SU-DHL-6 (cell line): ENCODE measurements at regions not wholly inside any gene's neighbourhood (a gene's known extent, or its start where the extent isn't known, plus 50 kb on each side); places are given as distances from the start of the nearest gene placed in this dataset.
"Not testable (repeated sequence)": the region's sequence is repeated elsewhere in the genome, so short reads cannot be mapped to it uniquely, and the experiment has no call there.

Source experiments
- H2AFZ ChIP-seq: fragments of 200-600 bp; sonication (generic); 2 replicates; pipeline ENCODE4 v1.6.1; 2014; ENCODE audit warnings: low read depth, mild to moderate bottlenecking, moderate library complexity, mixed read lengths, antibody characterized with exemption, low read length; ENCODE audit not compliant: severe bottlenecking
- H3F3A ChIP-seq: fragments of 200-600 bp; shearing (Covaris generic); 2 replicates; pipeline ENCODE4 v1.6.0; 2016; ENCODE audit warnings: antibody characterized with exemption, mild to moderate bottlenecking; ENCODE audit not compliant: insufficient read depth
- H3K27ac ChIP-seq: fragments of 200-600 bp; sonication (generic); 2 replicates; pipeline ENCODE4 v1.5.1; 2016; ENCODE audit warnings: low read depth, mild to moderate bottlenecking, low read length, moderate library complexity, mixed read lengths
- H3K27me3 ChIP-seq: fragments of 200-600 bp; sonication (generic), shearing (Covaris generic); 2 replicates; pipeline ENCODE4 v1.6.0; 2014; ENCODE audit warnings: mild to moderate bottlenecking, low read length
- H3K36me3 ChIP-seq: fragments of 200-600 bp; sonication (generic); 2 replicates; pipeline ENCODE4 v1.6.1; 2014; ENCODE audit warnings: mild to moderate bottlenecking, low read length, mixed read lengths
- H3K4me2 ChIP-seq: fragments of 300-600, 200-600 bp; shearing (Covaris generic), sonication (generic); 2 replicates; pipeline ENCODE4 v1.6.0; 2014; ENCODE audit warnings: low read length, low read depth, mild to moderate bottlenecking; ENCODE audit not compliant: poor library complexity, severe bottlenecking
- H3K4me3 ChIP-seq: fragments of 200-600 bp; sonication (generic); 2 replicates; pipeline ENCODE4 v1.5.1; 2014; ENCODE audit warnings: antibody characterized with exemption, low read length, mild to moderate bottlenecking, mixed read lengths; ENCODE audit not compliant: insufficient read depth, poor library complexity, severe bottlenecking
- H3K79me2 ChIP-seq: fragments of 200-600 bp; sonication (generic); 2 replicates; pipeline ENCODE4 v1.6.1; 2014; ENCODE audit warnings: mild to moderate bottlenecking, low read length, moderate library complexity; ENCODE audit not compliant: insufficient read depth
- H3K9ac ChIP-seq: fragments of 200-600 bp; sonication (generic); 2 replicates; pipeline ENCODE4 v1.7.0; 2014; ENCODE audit warnings: mild to moderate bottlenecking, low read length
- H3K9me2 ChIP-seq: fragments of 200-600 bp; sonication (generic); replicated peaks from 2 replicates; pipeline ENCODE4 v1.6.1; 2014; ENCODE audit warnings: low read length; ENCODE audit not compliant: insufficient read depth
- H3K9me3 ChIP-seq: fragments of 200-600 bp; sonication (generic); 2 replicates; pipeline ENCODE4 v1.6.1; 2014; ENCODE audit warnings: low read length, mixed read lengths; ENCODE audit not compliant: insufficient read depth
- H4K20me1 ChIP-seq: fragments of 200-600 bp; sonication (generic); 2 replicates; pipeline ENCODE4 v1.6.1; 2014; ENCODE audit warnings: low read depth, mild to moderate bottlenecking, antibody characterized with exemption, low read length, moderate library complexity, mixed read lengths
- EZH2phosphoT487 ChIP-seq: fragments of 200-600 bp; sonication (generic), shearing (Covaris generic); conservative IDR thresholded peaks from 2 replicates; pipeline ENCODE4 v1.6.1; 2018; ENCODE audit warnings: mild to moderate bottlenecking, antibody characterized with exemption, low read length, moderate library complexity, mixed read lengths
- TF ChIP-seq, protein P1 (sequence below): fragments of 200-600 bp; sonication (generic); IDR thresholded peaks from one replicate; pipeline ENCODE4 v1.5.1; 2017; ENCODE audit warnings: antibody characterized with exemption, mild to moderate bottlenecking, low read length, moderate library complexity; ENCODE audit not compliant: insufficient read depth, poor library complexity, severe bottlenecking

DNA sequence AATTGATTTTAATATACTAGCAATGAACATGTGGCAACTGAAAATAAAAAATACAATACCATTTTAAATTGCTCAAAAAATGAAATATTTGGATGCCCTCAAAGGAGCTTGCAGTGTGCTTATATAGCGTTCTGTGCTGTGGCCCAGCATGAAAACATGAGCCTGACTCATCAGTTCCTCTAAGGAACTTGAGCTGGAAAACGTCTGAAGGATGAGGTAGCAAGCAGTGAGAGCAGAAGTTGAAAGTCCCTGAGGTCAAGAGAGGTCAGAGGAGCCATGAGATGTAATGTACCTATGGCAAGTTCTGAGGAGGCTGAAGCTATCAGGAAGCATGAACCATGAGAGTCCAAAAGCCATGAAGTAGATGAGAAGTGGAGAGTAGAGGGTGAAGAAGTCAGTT lies 59.7 kb downstream of the HMGB3 start:
- H3K27ac ChIP-seq, result no peak overlapping the region
- no peaks in the 10 kb centered on the region for H3K27me3 ChIP-seq
- no peak overlapping the region for H2AFZ ChIP-seq

DNA sequence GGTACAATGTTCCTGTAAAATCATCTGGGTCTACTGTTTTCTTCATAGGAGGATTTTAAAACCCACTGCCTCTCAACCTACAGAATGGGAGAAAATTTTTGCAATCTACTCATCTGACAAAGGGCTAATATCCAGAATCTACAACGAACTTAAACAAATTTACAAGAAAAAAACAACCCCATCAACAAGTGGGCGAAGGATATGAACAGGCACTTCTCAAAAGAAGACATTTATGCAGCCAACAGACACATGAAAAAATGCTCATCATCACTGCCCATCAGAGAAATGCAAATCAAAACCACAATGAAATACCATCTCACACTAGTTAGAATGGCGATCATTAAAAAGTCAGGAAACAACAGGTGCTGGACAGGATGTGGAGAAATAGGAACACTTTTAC lies 83.2 kb downstream of the HMGB3 start:
- not testable (repeated sequence) for H3K36me3 ChIP-seq, H4K20me1 ChIP-seq, H3K4me3 ChIP-seq, H3K9me3 ChIP-seq, H3K4me2 ChIP-seq, H3K9ac ChIP-seq, H3F3A ChIP-seq, H3K27me3 ChIP-seq, H2AFZ ChIP-seq, H3K79me2 ChIP-seq, H3K9me2 ChIP-seq, H3K27ac ChIP-seq

More for the DNA sequence above, 59.7 kb downstream of the HMGB3 start:
- H4K20me1 ChIP-seq, result no peaks in the 10 kb centered on the region
- H3K4me2 ChIP-seq, result no peak overlapping the region
- H3K4me3 ChIP-seq, result no peak overlapping the region
- no peaks in the 10 kb centered on the region for H3K36me3 ChIP-seq
- TF ChIP-seq EZH2phosphoT487, result no peak
- TF ChIP-seq, protein P1, sequence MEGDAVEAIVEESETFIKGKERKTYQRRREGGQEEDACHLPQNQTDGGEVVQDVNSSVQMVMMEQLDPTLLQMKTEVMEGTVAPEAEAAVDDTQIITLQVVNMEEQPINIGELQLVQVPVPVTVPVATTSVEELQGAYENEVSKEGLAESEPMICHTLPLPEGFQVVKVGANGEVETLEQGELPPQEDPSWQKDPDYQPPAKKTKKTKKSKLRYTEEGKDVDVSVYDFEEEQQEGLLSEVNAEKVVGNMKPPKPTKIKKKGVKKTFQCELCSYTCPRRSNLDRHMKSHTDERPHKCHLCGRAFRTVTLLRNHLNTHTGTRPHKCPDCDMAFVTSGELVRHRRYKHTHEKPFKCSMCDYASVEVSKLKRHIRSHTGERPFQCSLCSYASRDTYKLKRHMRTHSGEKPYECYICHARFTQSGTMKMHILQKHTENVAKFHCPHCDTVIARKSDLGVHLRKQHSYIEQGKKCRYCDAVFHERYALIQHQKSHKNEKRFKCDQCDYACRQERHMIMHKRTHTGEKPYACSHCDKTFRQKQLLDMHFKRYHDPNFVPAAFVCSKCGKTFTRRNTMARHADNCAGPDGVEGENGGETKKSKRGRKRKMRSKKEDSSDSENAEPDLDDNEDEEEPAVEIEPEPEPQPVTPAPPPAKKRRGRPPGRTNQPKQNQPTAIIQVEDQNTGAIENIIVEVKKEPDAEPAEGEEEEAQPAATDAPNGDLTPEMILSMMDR, result no peak
- H3K9ac ChIP-seq, result no peak overlapping the region
- no peaks in the 10 kb centered on the region for H3K9me3 ChIP-seq
- H3K79me2 ChIP-seq, result no peaks in the 10 kb centered on the region
- H3K9me2 ChIP-seq, result no peaks in the 10 kb centered on the region
- no peaks in the 10 kb centered on the region for H3F3A ChIP-seq

DNA sequence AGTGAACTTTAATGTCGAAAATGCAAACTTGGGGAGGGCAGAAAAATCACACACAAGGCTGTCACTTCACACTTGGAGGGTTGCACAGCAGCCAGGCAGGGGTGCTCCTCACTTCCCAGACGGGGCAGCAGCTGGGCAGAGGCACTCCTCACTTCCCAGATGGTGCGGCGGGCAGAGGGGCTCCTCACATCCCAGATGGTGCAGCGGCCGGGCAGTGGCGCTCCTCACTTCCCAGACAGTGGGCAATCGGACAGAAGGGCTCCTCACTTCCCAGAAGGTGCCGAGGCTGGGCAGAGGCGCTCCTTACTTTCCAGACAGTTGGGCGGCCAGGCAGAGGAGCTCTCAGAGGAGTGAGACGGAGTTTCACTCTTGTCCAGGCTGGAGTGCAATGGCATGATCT lies 90.6 kb downstream of the HMGB3 start:
- H2AFZ ChIP-seq, result no peak overlapping the region
- no peaks in the 10 kb centered on the region for H3K9me3 ChIP-seq
- H3K4me2 ChIP-seq, result no peak overlapping the region
- H4K20me1 ChIP-seq, result no peaks in the 10 kb centered on the region
- H3F3A ChIP-seq, result no peaks in the 10 kb centered on the region
- TF ChIP-seq, protein P1, result no peak
- TF ChIP-seq EZH2phosphoT487, result no peak
- H3K4me3 ChIP-seq, result no peak overlapping the region
- no peak overlapping the region for H3K27ac ChIP-seq
- no peaks in the 10 kb centered on the region for H3K27me3 ChIP-seq
- no peaks in the 10 kb centered on the region for H3K79me2 ChIP-seq
- no peaks in the 10 kb centered on the region for H3K36me3 ChIP-seq
- H3K9me2 ChIP-seq, result no peaks in the 10 kb centered on the region
- no peak overlapping the region for H3K9ac ChIP-seq

DNA sequence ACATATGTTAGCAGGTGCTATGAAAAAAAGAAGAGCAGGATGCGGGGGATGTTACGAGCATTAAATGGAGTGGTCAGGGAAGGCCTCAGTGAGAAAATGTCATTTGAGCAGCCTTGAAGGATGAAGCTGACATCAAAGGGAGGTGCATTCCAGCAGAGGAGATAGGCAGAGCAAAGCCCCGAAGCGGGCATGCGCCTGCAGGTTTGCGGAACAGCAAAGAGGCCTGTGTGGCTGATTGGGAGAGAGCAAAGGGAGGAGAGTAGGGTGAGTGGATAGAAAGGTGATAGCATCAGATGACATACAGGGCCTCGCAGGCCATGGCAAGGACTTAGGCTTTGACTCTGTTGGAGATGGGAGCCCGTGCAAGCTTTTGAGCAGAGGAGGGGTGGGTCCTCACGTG lies 95.4 kb upstream of the GPR50 start:
- no peaks in the 10 kb centered on the region for H3F3A ChIP-seq
- H2AFZ ChIP-seq, result no peak overlapping the region
- H3K79me2 ChIP-seq, result no peaks in the 10 kb centered on the region
- no peaks in the 10 kb centered on the region for H3K9me2 ChIP-seq
- no peak overlapping the region for H3K4me2 ChIP-seq
- no peak overlapping the region for H3K27ac ChIP-seq
- H3K36me3 ChIP-seq, result no peaks in the 10 kb centered on the region
- H4K20me1 ChIP-seq, result no peaks in the 10 kb centered on the region
- H3K27me3 ChIP-seq, result no peaks in the 10 kb centered on the region
- H3K9ac ChIP-seq, result no peak overlapping the region
- no peak for TF ChIP-seq EZH2phosphoT487
- TF ChIP-seq, protein P1, result no peak
- no peaks in the 10 kb centered on the region for H3K9me3 ChIP-seq
- H3K4me3 ChIP-seq, result no peak overlapping the region
